ENCODE measurements at regions not wholly inside any gene's neighbourhood (a gene's known extent, or its start where the extent isn't known, plus 50 kb on each side); places are given as distances from the start of the nearest gene placed in this dataset.

- Histone ChIP-seq H3K4me3 (ENCODE audit: low read depth, low read length, poor library complexity, severe bottlenecking) (no peak overlapping the region), H3K27ac (ENCODE audit: low read depth, low read length, poor library complexity, severe bottlenecking) (no peak overlapping the region), H3K9me3 (ENCODE audit: low read length) (no peaks in the 10 kb centered on the region), H3K79me2 (ENCODE audit: insufficient read depth, low read depth, low read length) (no peaks in the 10 kb centered on the region), H3K9me2 (ENCODE audit: insufficient read depth, low read length) (no peaks in the 10 kb centered on the region), H3K4me1 (ENCODE audit: insufficient read depth, low read length, poor library complexity, severe bottlenecking) (no peaks in the 10 kb centered on the region), H4K20me1 (ENCODE audit: insufficient read depth, low read length) (no peaks in the 10 kb centered on the region), H3K36me3 (ENCODE audit: insufficient read depth, low read length) (no peaks in the 10 kb centered on the region), H3K4me2 (ENCODE audit: low read length) (no peak overlapping the region), H2AFZ (ENCODE audit: low read length) (no peak overlapping the region)
- no TSS peak for BruUV-seq (replicated peaks)
- no peak for DNase-seq (ENCODE audit: low spot score)
- CTCF ChIA-PET (ENCODE audit: unreplicated experiment): no interaction called here
- TF ChIP-seq EZH2phosphoT487 (IDR thresholded peaks at IDR 0.05; ENCODE audit: borderline replicate concordance, low read depth, low read length): no peak
- no peak for TF ChIP-seq CTCF (conservative IDR thresholded peaks at IDR 0.05; ENCODE audit: low read length)
- POLR2A ChIA-PET: interaction anchor here (0.9 to 1.4 kb wide), 4 partner anchors 10 to 212 kb away, joined by 3 to 4 read pairs (median 4); no protein-coding TSS in a partner anchor
- intact Hi-C loops (cut with micrococcal nuclease; ENCODE audit: unreplicated experiment): no loop called here
Measured at GRCh38 chr9:24286761-24287160, 258.9 kb downstream of the IZUMO3 start.

- BruUV-seq (replicated peaks): no TSS peak
- ChIA-PET POLR2A (no interaction called here), CTCF (ENCODE audit: unreplicated experiment) (no interaction called here)
Measured at GRCh38 chr9:24258626-24259025, 287.1 kb downstream of the IZUMO3 start.

GRCh38 chr9:24257726-24258125 is 288.0 kb downstream of the IZUMO3 start:
- Histone ChIP-seq H3K4me2 (ENCODE audit: low read length) (no peak overlapping the region), H3K79me2 (ENCODE audit: insufficient read depth, low read depth, low read length) (no peaks in the 10 kb centered on the region), H3K27ac (ENCODE audit: low read depth, low read length, poor library complexity, severe bottlenecking) (no peak overlapping the region), H3K36me3 (ENCODE audit: insufficient read depth, low read length) (no peaks in the 10 kb centered on the region), H4K20me1 (ENCODE audit: insufficient read depth, low read length) (no peaks in the 10 kb centered on the region), H2AFZ (ENCODE audit: low read length) (no peak overlapping the region), H3K9me2 (ENCODE audit: insufficient read depth, low read length) (no peaks in the 10 kb centered on the region), H3K9me3 (ENCODE audit: low read length) (no peaks in the 10 kb centered on the region), H3K4me1 (ENCODE audit: insufficient read depth, low read length, poor library complexity, severe bottlenecking) (no peaks in the 10 kb centered on the region), H3K4me3 (ENCODE audit: low read depth, low read length, poor library complexity, severe bottlenecking) (no peak overlapping the region)
- no TSS peak for BruUV-seq (replicated peaks)
- POLR2A ChIA-PET: no interaction called here
- no peak for DNase-seq (ENCODE audit: low spot score)
- CTCF ChIA-PET (ENCODE audit: unreplicated experiment): no interaction called here
- TF ChIP-seq CTCF (conservative IDR thresholded peaks at IDR 0.05; ENCODE audit: low read length) (no peak), EZH2phosphoT487 (IDR thresholded peaks at IDR 0.05; ENCODE audit: borderline replicate concordance, low read depth, low read length) (no peak)
- intact Hi-C loops (cut with micrococcal nuclease; ENCODE audit: unreplicated experiment): no loop called here

More at GRCh38 chr9:24258626-24259025, 287.1 kb downstream of the IZUMO3 start:
- Histone ChIP-seq H3K79me2 (ENCODE audit: insufficient read depth, low read depth, low read length) (no peaks in the 10 kb centered on the region), H3K4me2 (ENCODE audit: low read length) (no peak overlapping the region), H3K9me2 (ENCODE audit: insufficient read depth, low read length) (no peaks in the 10 kb centered on the region), H2AFZ (ENCODE audit: low read length) (no peak overlapping the region), H3K27ac (ENCODE audit: low read depth, low read length, poor library complexity, severe bottlenecking) (no peak overlapping the region), H4K20me1 (ENCODE audit: insufficient read depth, low read length) (no peaks in the 10 kb centered on the region), H3K4me3 (ENCODE audit: low read depth, low read length, poor library complexity, severe bottlenecking) (no peak overlapping the region), H3K9me3 (ENCODE audit: low read length) (no peaks in the 10 kb centered on the region), H3K4me1 (ENCODE audit: insufficient read depth, low read length, poor library complexity, severe bottlenecking) (no peaks in the 10 kb centered on the region), H3K36me3 (ENCODE audit: insufficient read depth, low read length) (no peaks in the 10 kb centered on the region)
- DNase-seq (ENCODE audit: low spot score): no peak
- intact Hi-C loops (cut with micrococcal nuclease; ENCODE audit: unreplicated experiment): no loop called here
- TF ChIP-seq CTCF (conservative IDR thresholded peaks at IDR 0.05; ENCODE audit: low read length) (no peak), EZH2phosphoT487 (IDR thresholded peaks at IDR 0.05; ENCODE audit: borderline replicate concordance, low read depth, low read length) (no peak)
